HFFc6 (cell line): ENCODE measurements at regions not wholly inside any gene's neighbourhood (a gene's known extent, or its start where the extent isn't known, plus 50 kb on each side); places are given as distances from the start of the nearest gene placed in this dataset.
A peak's percentile ranks its signal among the peaks of the same experiment; 100 is the strongest.

ENCODE experiments used
- DNase-seq: peaks from one replicate; pipeline ENCODE4 v3.0.0-alpha.2; 2018
- H3K27ac Mint-ChIP-seq: 2 replicates; pipeline ENCODE4 v1.8.0; 2020; ENCODE audit warnings: mild to moderate bottlenecking, mixed read lengths
- H3K27me3 Mint-ChIP-seq: 2 replicates; pipeline ENCODE4 v1.8.0; 2021; ENCODE audit warnings: mild to moderate bottlenecking, moderate library complexity, mixed read lengths; ENCODE audit not compliant: insufficient read depth
- H3K36me3 Mint-ChIP-seq: 2 replicates; pipeline ENCODE4 v1.8.0; 2021; ENCODE audit warnings: low read depth, mixed read lengths
- H3K4me1 Mint-ChIP-seq: 2 replicates; pipeline ENCODE4 v1.8.0; 2020; ENCODE audit warnings: low read depth, mixed read lengths
- H3K4me3 Mint-ChIP-seq: 2 replicates; pipeline ENCODE4 v1.8.0; 2020; ENCODE audit warnings: mild to moderate bottlenecking, moderate library complexity, mixed read lengths
- H3K9me3 Mint-ChIP-seq: 2 replicates; pipeline ENCODE4 v1.8.0; 2020; ENCODE audit warnings: mild to moderate bottlenecking, mixed read lengths
- TF ChIP-seq, protein P1 (sequence below): fragments of 200-600 bp; sonication (generic); IDR thresholded peaks from 2 replicates; pipeline ENCODE4 v1.5.0; 2021; ENCODE audit warnings: antibody characterized with exemption, mild to moderate bottlenecking

- no peak for DNase-seq
- Mint-ChIP-seq H3K9me3 (no peaks in the 10 kb centered on the region), H3K27ac (no peak overlapping the region), H3K4me3 (no peak overlapping the region), H3K4me1 (no peaks in the 10 kb centered on the region), H3K27me3 (no peaks in the 10 kb centered on the region), H3K36me3 (no peaks in the 10 kb centered on the region)
- TF ChIP-seq, protein P1, sequence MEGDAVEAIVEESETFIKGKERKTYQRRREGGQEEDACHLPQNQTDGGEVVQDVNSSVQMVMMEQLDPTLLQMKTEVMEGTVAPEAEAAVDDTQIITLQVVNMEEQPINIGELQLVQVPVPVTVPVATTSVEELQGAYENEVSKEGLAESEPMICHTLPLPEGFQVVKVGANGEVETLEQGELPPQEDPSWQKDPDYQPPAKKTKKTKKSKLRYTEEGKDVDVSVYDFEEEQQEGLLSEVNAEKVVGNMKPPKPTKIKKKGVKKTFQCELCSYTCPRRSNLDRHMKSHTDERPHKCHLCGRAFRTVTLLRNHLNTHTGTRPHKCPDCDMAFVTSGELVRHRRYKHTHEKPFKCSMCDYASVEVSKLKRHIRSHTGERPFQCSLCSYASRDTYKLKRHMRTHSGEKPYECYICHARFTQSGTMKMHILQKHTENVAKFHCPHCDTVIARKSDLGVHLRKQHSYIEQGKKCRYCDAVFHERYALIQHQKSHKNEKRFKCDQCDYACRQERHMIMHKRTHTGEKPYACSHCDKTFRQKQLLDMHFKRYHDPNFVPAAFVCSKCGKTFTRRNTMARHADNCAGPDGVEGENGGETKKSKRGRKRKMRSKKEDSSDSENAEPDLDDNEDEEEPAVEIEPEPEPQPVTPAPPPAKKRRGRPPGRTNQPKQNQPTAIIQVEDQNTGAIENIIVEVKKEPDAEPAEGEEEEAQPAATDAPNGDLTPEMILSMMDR: no peak
Measured at GRCh38 chr1:239723776-239724367, 337.5 kb downstream of the CHRM3 start.

GRCh38 chr1:239725371-239725770 is 339.0 kb downstream of the CHRM3 start:
- TF ChIP-seq, protein P1: no peak
- H3K9me3 Mint-ChIP-seq: no peaks in the 10 kb centered on the region
- no peak overlapping the region for H3K4me3 Mint-ChIP-seq
- H3K27ac Mint-ChIP-seq: no peak overlapping the region
- no peaks in the 10 kb centered on the region for H3K27me3 Mint-ChIP-seq
- no peaks in the 10 kb centered on the region for H3K36me3 Mint-ChIP-seq
- DNase-seq: no peak
- H3K4me1 Mint-ChIP-seq: no peaks in the 10 kb centered on the region

- Mint-ChIP-seq H3K27me3 (no peaks in the 10 kb centered on the region), H3K9me3 (no peaks in the 10 kb centered on the region), H3K4me3 (no peak overlapping the region), H3K27ac (no peak overlapping the region), H3K36me3 (no peaks in the 10 kb centered on the region), H3K4me1 (no peaks in the 10 kb centered on the region)
- no peak for DNase-seq
- TF ChIP-seq, protein P1: no peak
Measured at GRCh38 chr1:239725933-239726332, 339.6 kb downstream of the CHRM3 start.

- no peaks in the 10 kb centered on the region for H3K36me3 Mint-ChIP-seq
- H3K9me3 Mint-ChIP-seq: no peaks in the 10 kb centered on the region
- DNase-seq: no peak
- peaks cover 8% of the 10 kb centered on the region; the same call in 1 of the 2 replicates for H3K4me1 Mint-ChIP-seq
- TF ChIP-seq, protein P1: no peak
- no peaks in the 10 kb centered on the region for H3K27me3 Mint-ChIP-seq
- H3K4me3 Mint-ChIP-seq: no peak overlapping the region
- no peak overlapping the region for H3K27ac Mint-ChIP-seq
Measured at GRCh38 chr1:239730378-239730777, 344.0 kb downstream of the CHRM3 start.

GRCh38 chr1:239731082-239731748 is 344.8 kb downstream of the CHRM3 start:
- no peaks in the 10 kb centered on the region for H3K27me3 Mint-ChIP-seq
- H3K36me3 Mint-ChIP-seq: no peaks in the 10 kb centered on the region
- H3K4me3 Mint-ChIP-seq: no peak overlapping the region
- H3K4me1 Mint-ChIP-seq: peaks cover 8% of the 10 kb centered on the region; the same call in 1 of the 2 replicates
- DNase-seq: peak; percentile 50
- H3K9me3 Mint-ChIP-seq: no peaks in the 10 kb centered on the region; the same call in 1 of the 2 replicates
- TF ChIP-seq, protein P1: no peak
- no peak overlapping the region for H3K27ac Mint-ChIP-seq
